ENCODE measurements at regions not wholly inside any gene's neighbourhood (a gene's known extent, or its start where the extent isn't known, plus 50 kb on each side); places are given as distances from the start of the nearest gene placed in this dataset.

- TF ChIP-seq CTCF (IDR thresholded peaks at IDR 0.05; ENCODE audit: low read depth, low read length, missing input control) (no peak), REST (IDR thresholded peaks at IDR 0.05) (no peak), RXRA (IDR thresholded peaks at IDR 0.05) (no peak), EGR1 (IDR thresholded peaks at IDR 0.05; ENCODE audit: low read depth in 2 of 2) (no peak), JUND (IDR thresholded peaks at IDR 0.05) (no peak), MAX (IDR thresholded peaks at IDR 0.05) (no peak), SP1 (IDR thresholded peaks at IDR 0.05) (no peak)
Measured at GRCh38 chr3:177929310-177929709, 606.9 kb upstream of the KCNMB2 start.
